ENCODE measurements at regions not wholly inside any gene's neighbourhood (a gene's known extent, or its start where the extent isn't known, plus 50 kb on each side); places are given as distances from the start of the nearest gene placed in this dataset.

GRCh38 chr5:14011089-14012020, 66.9 kb upstream of the DNAH5 start:
- TF ChIP-seq CTCF (IDR thresholded peaks at IDR 0.05; ENCODE audit: low read depth, low read length, missing control alignments), result no peak
- DNase-seq (ENCODE audit: low read depth), result peak; percentile 31
- H3K4me3 ChIP-seq (ENCODE audit: low read depth, low read length), result peak overlapping the region; percentile 53

- DNase-seq (ENCODE audit: low read depth), result no peak
- no peak overlapping the region for H3K4me3 ChIP-seq (ENCODE audit: low read depth, low read length)
- TF ChIP-seq CTCF (IDR thresholded peaks at IDR 0.05; ENCODE audit: low read depth, low read length, missing control alignments), result no peak
Observed at GRCh38 chr5:14009575-14009974, 65.1 kb upstream of the DNAH5 start.

GRCh38 chr5:14008819-14009311, 64.4 kb upstream of the DNAH5 start:
- DNase-seq (ENCODE audit: low read depth), result no peak
- TF ChIP-seq CTCF (IDR thresholded peaks at IDR 0.05; ENCODE audit: low read depth, low read length, missing control alignments), result no peak
- H3K4me3 ChIP-seq (ENCODE audit: low read depth, low read length), result no peak overlapping the region

GRCh38 chr5:14006823-14007520, 62.5 kb upstream of the DNAH5 start:
- no peak for DNase-seq (ENCODE audit: low read depth)
- no peak for TF ChIP-seq CTCF (IDR thresholded peaks at IDR 0.05; ENCODE audit: low read depth, low read length, missing control alignments)
- H3K4me3 ChIP-seq (ENCODE audit: low read depth, low read length), result no peak overlapping the region

- DNase-seq (ENCODE audit: low read depth), result no peak
- no peak overlapping the region for H3K4me3 ChIP-seq (ENCODE audit: low read depth, low read length)
- TF ChIP-seq CTCF (IDR thresholded peaks at IDR 0.05; ENCODE audit: low read depth, low read length, missing control alignments), result no peak
Observed at GRCh38 chr5:14004598-14005394, 60.3 kb upstream of the DNAH5 start.

GRCh38 chr5:14003936-14004335, 59.4 kb upstream of the DNAH5 start:
- no peak overlapping the region for H3K4me3 ChIP-seq (ENCODE audit: low read depth, low read length)
- no peak for DNase-seq (ENCODE audit: low read depth)
- no peak for TF ChIP-seq CTCF (IDR thresholded peaks at IDR 0.05; ENCODE audit: low read depth, low read length, missing control alignments)

Measured in GM12864 (cell line).